Small intestine (tissue), 7 donors: ENCODE measurements at regions not wholly inside any gene's neighbourhood (a gene's known extent, or its start where the extent isn't known, plus 50 kb on each side); places are given as distances from the start of the nearest gene placed in this dataset.

ENCODE experiments used
- DNase-seq, 2 donors: peaks; one replicate each; pipeline versions ENCODE4 v3.0.0 to v3.0.0-alpha.2; 2013
- FAIRE-seq: peaks from 2 replicates; lab custom pipeline; 2012; peaks lifted over from hg19 to GRCh38; lab: Jason Lieb, UNC
- H3K27ac ChIP-seq, 3 donors: one replicate each; pipeline ENCODE4 v1.5.1; 2013; ENCODE audit warnings: low read length in 2 of 3, mild to moderate bottlenecking in 2 of 3, control low read depth in 1 of 3, inconsistent platforms in 1 of 3, low read depth in 1 of 3, moderate library complexity in 1 of 3
- H3K27me3 ChIP-seq, 3 donors: one replicate each; pipeline ENCODE4 v1.6.1; 2013; ENCODE audit warnings: low read length in 3 of 3, inconsistent platforms in 1 of 3; ENCODE audit not compliant: control insufficient read depth in 3 of 3, insufficient read depth in 3 of 3
- H3K36me3 ChIP-seq, 3 donors: one replicate each; pipeline ENCODE4 v1.6.1; 2013; ENCODE audit warnings: low read length in 3 of 3, inconsistent platforms in 1 of 3, low read depth in 1 of 3, mild to moderate bottlenecking in 1 of 3, moderate library complexity in 1 of 3; ENCODE audit not compliant: control insufficient read depth in 3 of 3, insufficient read depth in 2 of 3
- H3K4me1 ChIP-seq, 3 donors: one replicate each; pipeline ENCODE4 v1.6.1; 2013; ENCODE audit warnings: low read length in 2 of 3, inconsistent platforms in 1 of 3, low read depth in 1 of 3, mild to moderate bottlenecking in 1 of 3, moderate library complexity in 1 of 3; ENCODE audit not compliant: control insufficient read depth in 3 of 3, insufficient read depth in 2 of 3
- H3K4me3 ChIP-seq, 3 donors: one replicate each; pipeline ENCODE4 v1.5.1; 2013; ENCODE audit warnings: low read length in 3 of 3, control low read depth in 1 of 3, inconsistent platforms in 1 of 3, low read depth in 1 of 3, mild to moderate bottlenecking in 1 of 3, moderate library complexity in 1 of 3
- H3K9me3 ChIP-seq, 2 donors: one replicate each; pipeline ENCODE4 v1.6.1; 2013; ENCODE audit warnings: low read depth in 1 of 2, low read length in 1 of 2; ENCODE audit not compliant: control insufficient read depth in 2 of 2, insufficient read depth in 1 of 2
- WGBS, 3 donors: extraction: QIAGEN DNeasy Blood & Tissue Kit; methylation state at CpG; one replicate each; pipeline ENCODE4 v1.1.7; 2013; 5-methylcytosine and 5-hydroxymethylcytosine counted together
- donor health status: healthy with polysubstance abuse.
- donor health status: control.
- donor health status: control.
- donor health status: Bipolar disorder and iron deficiency.
- donor health status: healthy.

- no peak for DNase-seq
- Histone ChIP-seq H3K27me3 (no peaks in the 10 kb centered on the region), H3K36me3 (peaks cover 0 to 87% (median 0%) of the 10 kb centered on the region in 3 donors), H3K4me3 (no peak overlapping the region), H3K27ac (no peak overlapping the region), H3K9me3 (peaks cover 0 to 12% of the 10 kb centered on the region in 2 donors), H3K4me1 (peaks cover 0 to 9% (median 0%) of the 10 kb centered on the region in 3 donors)
- FAIRE-seq, result no peak
- WGBS, 3 donors, result 74 to 89% (median 84%) methylated on average over 11 of the region's 11 CpGs
Measured at GRCh38 chr16:85182286-85182685, 70.0 kb upstream of the CIBAR2 start.

- WGBS, 3 donors, result 93 to 97% (median 96%) methylated on average over 13 of the region's 13 CpGs
- DNase-seq (no peak), FAIRE-seq (no peak)
- Histone ChIP-seq H3K4me3 (no peak overlapping the region), H3K27me3 (no peaks in the 10 kb centered on the region), H3K4me1 (peaks cover 0 to 9% (median 0%) of the 10 kb centered on the region in 3 donors), H3K36me3 (peaks cover 0 to 87% (median 0%) of the 10 kb centered on the region in 3 donors), H3K27ac (no peak overlapping the region), H3K9me3 (peaks cover 0 to 12% of the 10 kb centered on the region in 2 donors)
Measured at GRCh38 chr16:85182774-85183173, 70.5 kb upstream of the CIBAR2 start.

GRCh38 chr16:85183564-85183963 lies 71.3 kb upstream of the CIBAR2 start:
- DNase-seq (no peak), FAIRE-seq (no peak)
- H3K9me3 ChIP-seq, result peaks cover 0 to 12% of the 10 kb centered on the region in 2 donors
- H3K4me1 ChIP-seq, result peaks cover 0 to 9% (median 0%) of the 10 kb centered on the region in 3 donors
- H3K27ac ChIP-seq, result no peak overlapping the region
- H3K36me3 ChIP-seq, result peaks cover 0 to 85% (median 0%) of the 10 kb centered on the region in 3 donors
- no peaks in the 10 kb centered on the region for H3K27me3 ChIP-seq
- H3K4me3 ChIP-seq, result no peak overlapping the region
- 77 to 88% (median 78%) methylated on average over 5 of the region's 5 CpGs for WGBS, 3 donors

- H3K4me1 ChIP-seq, result peaks cover 0 to 13% (median 0%) of the 10 kb centered on the region in 3 donors
- H3K9me3 ChIP-seq, result peaks cover 0 to 12% of the 10 kb centered on the region in 2 donors
- no peak for DNase-seq
- FAIRE-seq, result no peak
- no peaks in the 10 kb centered on the region for H3K27me3 ChIP-seq
- no peak overlapping the region for H3K4me3 ChIP-seq
- no peak overlapping the region for H3K27ac ChIP-seq
- peaks cover 0 to 79% (median 0%) of the 10 kb centered on the region in 3 donors for H3K36me3 ChIP-seq
Measured at GRCh38 chr16:85184404-85184803, 72.1 kb upstream of the CIBAR2 start.

GRCh38 chr16:85185303-85186100 lies 73.2 kb upstream of the CIBAR2 start:
- FAIRE-seq (no peak), DNase-seq (no peak)
- Histone ChIP-seq H3K9me3 (peaks cover 0 to 17% of the 10 kb centered on the region in 2 donors), H3K36me3 (peaks cover 0 to 70% (median 0%) of the 10 kb centered on the region in 3 donors), H3K27me3 (no peaks in the 10 kb centered on the region), H3K4me1 (peaks cover 0 to 15% (median 0%) of the 10 kb centered on the region in 3 donors), H3K27ac (no peak overlapping the region), H3K4me3 (no peak overlapping the region)
- WGBS, 3 donors, result 85 to 89% (median 88%) methylated on average over 22 of the region's 22 CpGs

GRCh38 chr16:85187002-85187401 lies 74.7 kb upstream of the CIBAR2 start:
- FAIRE-seq, result no peak
- Histone ChIP-seq H3K4me3 (no peak overlapping the region), H3K27ac (no peak overlapping the region), H3K27me3 (no peaks in the 10 kb centered on the region), H3K4me1 (peaks cover 0 to 17% (median 0%) of the 10 kb centered on the region in 3 donors), H3K36me3 (peaks cover 0 to 68% (median 0%) of the 10 kb centered on the region in 3 donors), H3K9me3 (peaks cover 0 to 20% of the 10 kb centered on the region in 2 donors)
- DNase-seq, result no peak
- 81 to 94% (median 81%) methylated on average over 13 of the region's 13 CpGs for WGBS, 3 donors

GRCh38 chr16:85187447-85187846 lies 75.2 kb upstream of the CIBAR2 start:
- Histone ChIP-seq H3K4me3 (no peak overlapping the region), H3K36me3 (peaks cover 0 to 67% (median 0%) of the 10 kb centered on the region in 3 donors), H3K27me3 (no peaks in the 10 kb centered on the region), H3K9me3 (peaks cover 0 to 20% of the 10 kb centered on the region in 2 donors), H3K27ac (no peak overlapping the region), H3K4me1 (peaks cover 0 to 21% (median 0%) of the 10 kb centered on the region in 3 donors)
- WGBS, 3 donors, result 79 to 91% (median 86%) methylated on average over 12 to 13 of the region's 13 CpGs
- FAIRE-seq, result no peak
- no peak for DNase-seq

GRCh38 chr16:85187886-85188285 lies 75.6 kb upstream of the CIBAR2 start:
- DNase-seq, result no peak
- 85 to 87% (median 86%) methylated on average over 12 of the region's 12 CpGs for WGBS, 3 donors
- no peak for FAIRE-seq

More at GRCh38 chr16:85187886-85188285, 75.6 kb upstream of the CIBAR2 start:
- Histone ChIP-seq H3K36me3 (peaks cover 0 to 67% (median 0%) of the 10 kb centered on the region in 3 donors), H3K27ac (no peak overlapping the region), H3K4me3 (no peak overlapping the region), H3K9me3 (peaks cover 0 to 20% of the 10 kb centered on the region in 2 donors), H3K27me3 (no peaks in the 10 kb centered on the region), H3K4me1 (peaks cover 0 to 25% (median 0%) of the 10 kb centered on the region in 3 donors)
